Central memory CD4-positive, alpha-beta T cell (primary cell): ENCODE measurements at regions not wholly inside any gene's neighbourhood (a gene's known extent, or its start where the extent isn't known, plus 50 kb on each side); places are given as distances from the start of the nearest gene placed in this dataset.

ENCODE experiments used
- DNase-seq: peaks from one replicate; pipeline ENCODE4 v3.0.0; 2022

DNA sequence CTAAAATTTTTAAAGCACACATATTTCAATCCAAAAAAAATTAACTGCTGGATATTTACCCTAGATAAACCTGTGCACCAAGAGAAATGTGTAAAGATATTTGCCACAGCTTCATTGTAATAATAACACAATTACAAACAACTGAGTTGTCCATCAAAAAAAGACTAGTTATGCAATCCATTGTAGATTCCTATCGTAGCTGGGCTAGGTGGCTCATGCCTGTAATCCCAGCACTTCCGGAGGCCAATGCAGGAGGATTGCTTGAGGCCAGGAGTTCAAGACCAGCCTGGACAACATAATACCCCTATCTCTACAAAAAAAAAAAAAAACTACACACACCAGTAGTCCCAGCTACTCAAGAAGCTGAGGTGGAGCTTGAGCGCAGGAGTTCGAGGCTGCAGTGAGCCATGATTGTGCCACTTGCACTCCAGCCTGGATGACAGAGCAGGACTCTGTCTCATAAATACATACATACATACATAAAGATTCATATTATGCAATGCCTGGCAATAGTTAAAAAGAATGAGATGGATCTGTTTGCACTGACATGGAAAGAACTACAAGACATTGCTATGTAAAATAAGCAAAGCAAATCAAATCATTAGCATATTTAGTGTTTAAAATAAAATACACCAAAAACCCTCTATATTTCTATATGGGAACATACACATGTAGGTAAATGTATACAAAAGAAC is 56.5 kb upstream of the CCDC28A start:
- DNase-seq: no peak

DNA sequence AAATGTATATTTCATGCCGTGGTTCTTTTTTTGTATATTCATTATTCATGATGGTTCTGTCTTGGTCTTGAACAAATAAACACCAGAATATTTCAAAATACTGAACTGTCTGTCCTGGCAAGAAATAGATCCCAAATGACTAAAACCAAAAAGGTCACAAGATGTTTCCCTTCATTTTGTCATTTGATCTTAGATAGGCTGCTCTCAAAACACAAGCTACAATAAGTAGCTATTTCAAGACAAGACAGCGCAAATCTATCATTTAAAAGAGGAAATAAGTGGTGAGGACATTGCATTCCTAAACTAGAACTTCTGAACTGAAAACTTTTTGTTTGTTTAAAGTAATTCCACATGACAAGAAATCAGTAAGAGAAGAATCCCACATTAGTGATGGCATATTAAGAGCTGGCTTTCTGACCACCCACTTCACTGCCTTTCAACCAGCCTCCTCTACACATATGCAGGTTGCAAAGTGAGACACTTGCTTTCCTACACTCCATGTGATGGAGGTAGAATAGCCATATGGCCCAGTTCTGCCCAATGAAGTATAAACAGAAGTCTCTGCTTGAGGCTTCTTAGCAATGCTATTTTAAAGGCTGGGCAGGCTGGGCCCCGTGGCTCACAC is 54.4 kb upstream of the CCDC28A start:
- no peak for DNase-seq

DNA sequence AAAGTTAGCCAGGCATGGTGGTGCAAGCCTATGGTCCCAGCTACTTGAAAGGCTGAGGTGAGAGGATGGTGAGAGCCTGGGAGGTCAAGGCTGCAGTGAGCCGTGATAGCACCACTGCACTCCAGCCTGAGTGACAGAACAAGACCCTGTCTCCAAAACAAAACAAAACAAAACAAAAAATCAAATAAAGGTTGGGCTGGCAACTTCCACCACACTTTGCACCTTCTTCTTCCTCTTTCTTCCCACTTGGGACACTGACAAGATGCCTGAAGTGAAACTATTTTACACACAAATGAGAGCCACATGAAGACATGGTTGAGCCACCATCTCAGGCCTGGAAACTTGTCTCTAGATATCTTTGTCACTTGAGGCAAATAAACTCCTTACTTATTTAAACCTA is 53.8 kb upstream of the CCDC28A start:
- no peak for DNase-seq

DNA sequence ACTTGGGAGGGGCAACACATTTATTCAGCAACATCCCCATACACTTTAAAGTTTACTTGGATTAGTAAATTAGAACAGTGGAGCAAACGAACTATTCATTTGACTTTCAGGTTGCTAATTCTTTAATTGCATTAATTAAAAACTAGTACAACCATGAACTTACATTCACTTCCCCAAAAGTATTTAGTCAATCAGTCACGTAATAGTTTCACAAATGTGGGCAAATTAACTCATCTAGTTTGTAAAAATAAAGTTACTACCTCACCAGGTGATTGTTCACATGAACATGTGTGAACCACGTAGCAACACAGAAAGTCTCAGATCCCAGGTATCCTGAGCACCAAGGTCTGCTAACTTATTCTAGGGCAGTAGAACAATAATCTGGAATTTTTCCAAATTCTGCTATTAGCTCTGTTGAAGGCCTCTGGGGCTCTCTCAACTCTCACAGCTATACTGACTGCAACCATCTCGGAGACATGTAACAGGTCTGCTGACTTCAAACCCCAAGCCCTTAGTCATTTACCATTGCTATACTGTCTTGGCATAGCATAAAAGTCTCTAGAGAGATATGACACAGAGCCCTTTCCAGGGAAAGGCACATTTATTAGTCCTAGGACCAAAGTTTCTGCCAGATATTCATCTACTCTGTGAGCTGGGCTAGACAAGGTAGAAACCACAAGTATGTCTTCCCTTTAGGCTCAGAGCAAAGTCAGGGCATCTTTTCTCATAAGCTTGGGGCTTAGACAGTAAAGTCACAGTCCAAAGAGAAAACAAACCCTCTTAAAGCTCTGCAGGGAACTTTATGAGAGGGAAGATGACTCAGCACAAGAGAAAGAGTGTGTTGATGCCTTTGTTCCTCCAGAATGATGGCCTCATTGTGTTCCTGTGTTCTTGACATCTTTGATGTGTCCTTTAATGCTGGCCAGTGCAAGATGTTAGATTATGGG is 50.9 kb upstream of the CCDC28A start:
- no peak for DNase-seq
